Keratinocyte (primary cell): ENCODE measurements at regions not wholly inside any gene's neighbourhood (a gene's known extent, or its start where the extent isn't known, plus 50 kb on each side); places are given as distances from the start of the nearest gene placed in this dataset.

Experiments used
- EZH2 ChIP-seq: IDR thresholded peaks from one replicate; pipeline ENCODE4 v1.6.1; 2012; ENCODE audit warnings: inconsistent platforms, mild to moderate bottlenecking, low read length, moderate library complexity
- TF ChIP-seq, protein P1 (sequence below), 3 experiments: IDR thresholded peaks in 1 of 3; conservative IDR thresholded peaks in 1 of 3; optimal IDR thresholded peaks in 1 of 3; 2 replicates in 2 of 3; 3 replicates in 1 of 3; pipeline versions ENCODE3 to v1.5.1; 2011; ENCODE audit warnings: low read length in 3 of 3, mild to moderate bottlenecking in 3 of 3, moderate library complexity in 2 of 3, control low read depth in 1 of 3, inconsistent platforms in 1 of 3; ENCODE audit not compliant: insufficient read depth in 2 of 3; ENCODE audit errors: extremely low read depth in 1 of 3

DNA sequence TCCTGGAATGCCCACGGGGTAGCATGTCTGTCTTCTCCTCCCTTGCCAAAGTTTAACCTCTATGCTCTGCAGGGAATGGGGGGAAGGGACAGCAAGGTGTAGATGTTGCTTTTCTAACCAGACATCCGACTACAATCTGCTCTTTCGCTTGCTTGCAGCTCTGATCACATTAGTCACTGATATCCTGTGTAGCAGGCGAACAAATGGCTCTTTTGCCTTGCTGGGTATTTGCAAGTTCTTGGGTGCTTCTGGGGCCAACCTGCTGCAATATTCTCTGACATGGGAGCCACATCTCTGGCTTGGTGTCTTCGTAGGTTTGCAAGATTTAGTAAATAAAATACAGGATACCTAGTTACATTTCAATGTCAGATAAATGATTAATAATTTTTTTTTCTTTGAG is 190.0 kb downstream of the ASB1 start:
- TF ChIP-seq, protein P1, sequence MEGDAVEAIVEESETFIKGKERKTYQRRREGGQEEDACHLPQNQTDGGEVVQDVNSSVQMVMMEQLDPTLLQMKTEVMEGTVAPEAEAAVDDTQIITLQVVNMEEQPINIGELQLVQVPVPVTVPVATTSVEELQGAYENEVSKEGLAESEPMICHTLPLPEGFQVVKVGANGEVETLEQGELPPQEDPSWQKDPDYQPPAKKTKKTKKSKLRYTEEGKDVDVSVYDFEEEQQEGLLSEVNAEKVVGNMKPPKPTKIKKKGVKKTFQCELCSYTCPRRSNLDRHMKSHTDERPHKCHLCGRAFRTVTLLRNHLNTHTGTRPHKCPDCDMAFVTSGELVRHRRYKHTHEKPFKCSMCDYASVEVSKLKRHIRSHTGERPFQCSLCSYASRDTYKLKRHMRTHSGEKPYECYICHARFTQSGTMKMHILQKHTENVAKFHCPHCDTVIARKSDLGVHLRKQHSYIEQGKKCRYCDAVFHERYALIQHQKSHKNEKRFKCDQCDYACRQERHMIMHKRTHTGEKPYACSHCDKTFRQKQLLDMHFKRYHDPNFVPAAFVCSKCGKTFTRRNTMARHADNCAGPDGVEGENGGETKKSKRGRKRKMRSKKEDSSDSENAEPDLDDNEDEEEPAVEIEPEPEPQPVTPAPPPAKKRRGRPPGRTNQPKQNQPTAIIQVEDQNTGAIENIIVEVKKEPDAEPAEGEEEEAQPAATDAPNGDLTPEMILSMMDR (optimal IDR thresholded peaks at IDR 0.05 in 1 of 3, IDR thresholded peaks at IDR 0.05 in 1 of 3, conservative IDR thresholded peaks at IDR 0.05 in 1 of 3; ENCODE audit: extremely low read depth in 1 of 3, insufficient read depth in 2 of 3, low read length in 3 of 3) = no peak
- TF ChIP-seq EZH2 = no peak
